ENCODE measurements at regions not wholly inside any gene's neighbourhood (a gene's known extent, or its start where the extent isn't known, plus 50 kb on each side); places are given as distances from the start of the nearest gene placed in this dataset.

- no peak for DNase-seq
Observed at GRCh38 chr6:40831381-40831780, 207.6 kb downstream of the UNC5CL start.

GRCh38 chr6:40825102-40825501 lies 213.9 kb downstream of the UNC5CL start:
- DNase-seq: no peak

GRCh38 chr6:40823917-40824891 lies 214.8 kb downstream of the UNC5CL start:
- peak; percentile 83 for DNase-seq

GRCh38 chr6:40822619-40823018 lies 216.4 kb downstream of the UNC5CL start:
- no peak for DNase-seq

GRCh38 chr6:40819182-40819834 lies 219.7 kb downstream of the UNC5CL start:
- peak; percentile 33 for DNase-seq

GRCh38 chr6:40817369-40817768 lies 221.7 kb downstream of the UNC5CL start:
- no peak for DNase-seq

- no peak for DNase-seq
Observed at GRCh38 chr6:40816601-40817000, 222.4 kb downstream of the UNC5CL start.

GRCh38 chr6:40815731-40816130 lies 223.3 kb downstream of the UNC5CL start:
- no peak for DNase-seq

- DNase-seq: no peak
Observed at GRCh38 chr6:40810171-40810570, 223.0 kb upstream of the LRFN2 start.

GRCh38 chr6:40809627-40810026 lies 222.5 kb upstream of the LRFN2 start:
- DNase-seq: no peak

GRCh38 chr6:40807484-40807883 lies 220.3 kb upstream of the LRFN2 start:
- DNase-seq: no peak

- no peak for DNase-seq
Observed at GRCh38 chr6:40806256-40806864, 219.2 kb upstream of the LRFN2 start.

GRCh38 chr6:40805336-40805735 lies 218.2 kb upstream of the LRFN2 start:
- no peak for DNase-seq

- DNase-seq: no peak
Observed at GRCh38 chr6:40804905-40805304, 217.7 kb upstream of the LRFN2 start.

- DNase-seq: no peak
Observed at GRCh38 chr6:40803897-40804702, 216.9 kb upstream of the LRFN2 start.

- no peak for DNase-seq
Observed at GRCh38 chr6:40802481-40802880, 215.3 kb upstream of the LRFN2 start.

- DNase-seq: no peak
Observed at GRCh38 chr6:40799296-40800140, 212.4 kb upstream of the LRFN2 start.

GRCh38 chr6:40798069-40798770 lies 211.1 kb upstream of the LRFN2 start:
- no peak for DNase-seq

GRCh38 chr6:40796260-40797221 lies 209.4 kb upstream of the LRFN2 start:
- DNase-seq: no peak

- DNase-seq: no peak
Observed at GRCh38 chr6:40794586-40794985, 207.4 kb upstream of the LRFN2 start.
